ENCODE measurements at regions not wholly inside any gene's neighbourhood (a gene's known extent, or its start where the extent isn't known, plus 50 kb on each side); places are given as distances from the start of the nearest gene placed in this dataset.

- TF ChIP-seq, protein P1, sequence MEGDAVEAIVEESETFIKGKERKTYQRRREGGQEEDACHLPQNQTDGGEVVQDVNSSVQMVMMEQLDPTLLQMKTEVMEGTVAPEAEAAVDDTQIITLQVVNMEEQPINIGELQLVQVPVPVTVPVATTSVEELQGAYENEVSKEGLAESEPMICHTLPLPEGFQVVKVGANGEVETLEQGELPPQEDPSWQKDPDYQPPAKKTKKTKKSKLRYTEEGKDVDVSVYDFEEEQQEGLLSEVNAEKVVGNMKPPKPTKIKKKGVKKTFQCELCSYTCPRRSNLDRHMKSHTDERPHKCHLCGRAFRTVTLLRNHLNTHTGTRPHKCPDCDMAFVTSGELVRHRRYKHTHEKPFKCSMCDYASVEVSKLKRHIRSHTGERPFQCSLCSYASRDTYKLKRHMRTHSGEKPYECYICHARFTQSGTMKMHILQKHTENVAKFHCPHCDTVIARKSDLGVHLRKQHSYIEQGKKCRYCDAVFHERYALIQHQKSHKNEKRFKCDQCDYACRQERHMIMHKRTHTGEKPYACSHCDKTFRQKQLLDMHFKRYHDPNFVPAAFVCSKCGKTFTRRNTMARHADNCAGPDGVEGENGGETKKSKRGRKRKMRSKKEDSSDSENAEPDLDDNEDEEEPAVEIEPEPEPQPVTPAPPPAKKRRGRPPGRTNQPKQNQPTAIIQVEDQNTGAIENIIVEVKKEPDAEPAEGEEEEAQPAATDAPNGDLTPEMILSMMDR (IDR thresholded peaks at IDR 0.05; ENCODE audit: insufficient read depth, low read length) = no peak
- TF ChIP-seq POLR2AphosphoS5 (IDR thresholded peaks at IDR 0.05; ENCODE audit: low read depth) (peak; percentile 55), GABPA (IDR thresholded peaks at IDR 0.05; ENCODE audit: low read depth) (peak; percentile 60; the same call in 1 of the 2 replicates)
These were observed 242.2 kb downstream of the PTPRC start for GRCh38 chr1:198880818-198881597.

Measured in HL-60 (cell line).